Tibial nerve (tissue), 3 donors: ENCODE measurements at regions not wholly inside any gene's neighbourhood (a gene's known extent, or its start where the extent isn't known, plus 50 kb on each side); places are given as distances from the start of the nearest gene placed in this dataset.

Source experiments
- EP300 ChIP-seq, 2 donors: sonication (generic); formaldehyde crosslinking; IDR thresholded peaks; one replicate each; pipeline ENCODE4 v1.6.1; 2017; ENCODE audit warnings: antibody characterized with exemption in 2 of 2, mild to moderate bottlenecking in 1 of 2
- POLR2A ChIP-seq, 2 donors: fragments of 450-650 bp; IDR thresholded peaks; one replicate each; pipeline ENCODE4 v1.6.1; 2017; ENCODE audit warnings: antibody characterized with exemption in 2 of 2, mild to moderate bottlenecking in 2 of 2, moderate library complexity in 2 of 2

GRCh38 chr2:83784947-83785346 is 674.1 kb downstream of the SUCLG1 start:
- no peak for TF ChIP-seq POLR2A (IDR thresholded peaks at IDR 0.05)
- TF ChIP-seq EP300 (IDR thresholded peaks at IDR 0.05) = no peak
